ENCODE measurements at regions not wholly inside any gene's neighbourhood (a gene's known extent, or its start where the extent isn't known, plus 50 kb on each side); places are given as distances from the start of the nearest gene placed in this dataset.

DNA sequence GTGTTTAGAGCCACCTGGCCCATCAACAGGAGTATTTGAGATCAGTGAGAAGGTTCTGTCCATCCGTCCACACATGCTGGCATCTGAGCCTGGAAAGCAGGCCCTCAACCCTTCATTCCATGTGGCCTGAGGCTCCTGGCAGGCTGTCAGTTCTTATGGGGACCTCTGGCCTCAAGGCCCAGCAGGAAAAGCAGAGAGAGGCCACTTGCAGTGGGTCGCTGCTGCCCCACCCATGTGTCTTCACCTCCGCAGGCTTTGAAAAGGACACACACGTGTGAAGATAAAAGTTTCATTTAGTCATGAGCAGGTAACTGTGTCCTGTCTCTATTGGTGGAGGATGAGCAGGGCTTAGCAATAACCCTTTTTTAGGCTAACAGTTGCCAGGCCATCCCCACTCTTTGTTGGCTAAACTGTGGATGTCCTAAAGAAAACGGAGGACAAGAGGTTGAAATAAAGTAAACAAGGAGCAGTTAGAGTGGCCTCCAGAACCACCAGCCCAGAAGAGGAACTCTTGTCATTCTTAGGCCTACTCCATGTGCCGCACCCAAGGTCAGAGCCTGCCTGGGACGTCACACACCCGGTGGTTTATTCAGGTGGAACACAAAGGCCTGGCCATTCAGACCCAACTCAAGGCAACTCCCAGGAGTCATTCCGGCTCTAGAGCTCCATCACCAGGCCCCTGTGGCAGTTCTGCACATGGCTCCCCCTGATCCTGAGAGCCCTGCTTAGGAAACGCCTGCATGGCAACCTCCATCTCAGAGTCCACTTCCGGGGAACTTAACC, 143.4 kb upstream of the CST7 start:
- Mint-ChIP-seq H3K4me3 (no peak overlapping the region), H3K27ac (peak overlapping the region in 1 of 7 donors; percentile 65), H3K4me1 (no peaks in the 10 kb centered on the region), H3K27me3 (ENCODE audit: low read depth in 3 of 3) (peaks cover 0 to under 1% (median 0%) of the 10 kb centered on the region in 3 donors), H3K9me3 (no peaks in the 10 kb centered on the region), H3K36me3 (no peaks in the 10 kb centered on the region)
- Histone ChIP-seq H4K20me1 (ENCODE audit: insufficient read depth, low read length) (no peaks in the 10 kb centered on the region), H2AFZ (ENCODE audit: insufficient read depth, low read depth, low read length, poor library complexity, severe bottlenecking) (no peak overlapping the region), H3K4me3 (replicated peaks in 1 of 3; ENCODE audit: low read depth in 2 of 3, low read length in 3 of 3) (no peak overlapping the region), H3K4me1 (ENCODE audit: control insufficient read depth in 1 of 2, insufficient read depth in 2 of 2, low read length in 2 of 2) (no peaks in the 10 kb centered on the region), H3K27ac (ENCODE audit: low read depth in 1 of 2, low read length in 2 of 2) (no peak overlapping the region), H3K4me2 (replicated peaks; ENCODE audit: extremely low read depth, low read length, poor library complexity, severe bottlenecking) (no peak overlapping the region), H3K36me3 (replicated peaks in 1 of 2; ENCODE audit: control insufficient read depth in 1 of 2, insufficient read depth in 2 of 2, low read length in 2 of 2) (no peaks in the 10 kb centered on the region), H3K9ac (ENCODE audit: insufficient read depth, low read length, poor library complexity, severe bottlenecking) (no peak overlapping the region), H3K27me3 (ENCODE audit: control insufficient read depth in 2 of 2, insufficient read depth in 2 of 2, low read length in 2 of 2) (no peaks in the 10 kb centered on the region), H3K79me2 (ENCODE audit: insufficient read depth, low read length) (no peaks in the 10 kb centered on the region), H3K9me3 (replicated peaks in 1 of 2; ENCODE audit: control insufficient read depth in 1 of 2, insufficient read depth in 1 of 2, low read length in 2 of 2) (no peaks in the 10 kb centered on the region)
- no peak for DNase-seq
- WGBS (ENCODE audit: insufficient coverage), result 94% methylated on average over 11 of the region's 11 CpGs
- intact Hi-C loops (cut with micrococcal nuclease), result no loop called here
- TF ChIP-seq CTCF (IDR thresholded peaks at IDR 0.05), result no peak

DNA sequence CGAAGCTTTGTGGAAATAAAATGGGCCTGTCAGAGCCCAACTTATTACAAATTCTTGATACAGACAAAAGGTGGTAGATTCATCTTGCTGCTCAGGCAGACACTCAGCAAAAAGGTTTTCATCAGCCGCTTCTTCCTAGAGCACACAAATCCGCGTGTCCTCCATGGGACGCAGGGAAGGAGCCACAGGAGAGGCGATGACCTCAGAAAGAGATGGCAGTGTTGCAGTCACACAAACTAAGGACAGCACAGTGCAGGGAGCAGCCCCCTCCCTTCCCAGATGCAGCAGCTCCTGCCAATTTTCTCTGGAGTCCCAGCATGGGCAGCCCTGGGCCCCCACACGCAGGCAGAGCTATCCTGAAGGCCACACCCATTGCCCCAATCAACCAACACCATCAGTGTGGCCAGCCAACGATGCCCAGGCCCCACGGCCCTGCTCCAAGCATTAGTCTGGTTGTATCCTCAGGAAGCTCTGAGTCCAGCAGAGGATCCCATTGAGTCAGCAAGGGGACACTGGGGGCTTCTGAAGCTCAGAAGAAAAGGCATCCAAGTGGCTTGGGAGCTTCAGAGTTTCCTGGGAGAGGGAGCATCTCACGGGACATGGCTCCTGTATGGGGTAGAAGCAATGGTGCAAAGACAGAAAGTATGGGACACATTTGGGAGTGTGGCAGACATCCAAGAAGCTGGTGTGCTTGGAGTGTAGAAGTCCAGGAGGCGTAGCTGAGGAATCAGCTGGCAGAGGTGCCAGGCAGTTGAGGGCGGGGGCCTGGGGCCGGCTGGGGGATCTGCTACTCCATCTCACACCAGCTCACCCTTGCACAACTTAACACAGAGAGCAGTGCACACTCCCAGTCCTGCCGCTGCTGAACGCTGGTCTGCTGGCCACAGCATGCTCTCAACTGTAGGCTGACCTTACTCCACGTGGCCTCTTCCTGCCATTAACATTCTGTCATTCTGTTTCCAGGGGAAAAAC, 142.1 kb upstream of the CST7 start:
- Mint-ChIP-seq H3K27ac (peak overlapping the region in 1 of 7 donors; percentile 40), H3K4me1 (no peaks in the 10 kb centered on the region), H3K9me3 (no peaks in the 10 kb centered on the region), H3K4me3 (no peak overlapping the region), H3K36me3 (no peaks in the 10 kb centered on the region), H3K27me3 (ENCODE audit: low read depth in 3 of 3) (no peaks in the 10 kb centered on the region)
- Histone ChIP-seq H3K4me3 (replicated peaks in 1 of 3; ENCODE audit: low read depth in 2 of 3, low read length in 3 of 3) (no peak overlapping the region), H3K4me1 (ENCODE audit: control insufficient read depth in 1 of 2, insufficient read depth in 2 of 2, low read length in 2 of 2) (no peaks in the 10 kb centered on the region), H3K27me3 (ENCODE audit: control insufficient read depth in 2 of 2, insufficient read depth in 2 of 2, low read length in 2 of 2) (no peaks in the 10 kb centered on the region), H4K20me1 (ENCODE audit: insufficient read depth, low read length) (no peaks in the 10 kb centered on the region), H3K4me2 (replicated peaks; ENCODE audit: extremely low read depth, low read length, poor library complexity, severe bottlenecking) (no peak overlapping the region), H3K79me2 (ENCODE audit: insufficient read depth, low read length) (no peaks in the 10 kb centered on the region), H2AFZ (ENCODE audit: insufficient read depth, low read depth, low read length, poor library complexity, severe bottlenecking) (no peak overlapping the region), H3K27ac (ENCODE audit: low read depth in 1 of 2, low read length in 2 of 2) (no peak overlapping the region), H3K9ac (ENCODE audit: insufficient read depth, low read length, poor library complexity, severe bottlenecking) (no peak overlapping the region), H3K36me3 (replicated peaks in 1 of 2; ENCODE audit: control insufficient read depth in 1 of 2, insufficient read depth in 2 of 2, low read length in 2 of 2) (no peaks in the 10 kb centered on the region), H3K9me3 (replicated peaks in 1 of 2; ENCODE audit: control insufficient read depth in 1 of 2, insufficient read depth in 1 of 2, low read length in 2 of 2) (no peaks in the 10 kb centered on the region)
- intact Hi-C loops (cut with micrococcal nuclease), result no loop called here
- 96% methylated on average over 10 of the region's 16 CpGs for WGBS (ENCODE audit: insufficient coverage)
- TF ChIP-seq CTCF (IDR thresholded peaks at IDR 0.05), result no peak
- DNase-seq, result no peak

Measured in CD14-positive monocyte (primary cell).